ENCODE measurements at regions not wholly inside any gene's neighbourhood (a gene's known extent, or its start where the extent isn't known, plus 50 kb on each side); places are given as distances from the start of the nearest gene placed in this dataset.

DNA sequence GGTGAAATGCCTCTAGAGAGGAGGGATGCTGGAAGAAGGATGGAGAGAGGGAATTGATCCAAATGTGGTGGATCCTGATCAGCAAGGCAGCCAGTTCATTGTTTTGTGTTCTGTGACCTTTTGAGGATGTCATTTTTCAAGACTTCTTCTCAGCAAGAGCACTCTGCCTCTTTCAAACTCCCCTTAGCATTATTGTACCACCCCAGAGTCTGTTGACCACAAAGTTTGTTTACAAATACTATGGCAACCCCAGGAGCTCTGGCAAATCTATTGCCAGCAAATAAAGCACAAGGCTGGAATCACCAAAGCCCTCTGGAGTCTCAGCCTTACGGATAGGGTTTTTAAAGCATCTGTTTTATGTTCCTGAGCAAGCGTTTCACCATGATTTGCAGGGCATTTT is 76.2 kb upstream of the SLC1A3 start:
- no peak for TF ChIP-seq FOSB (CRISPR knock-in tag; IDR thresholded peaks at IDR 0.05)
- TF ChIP-seq, protein P1, sequence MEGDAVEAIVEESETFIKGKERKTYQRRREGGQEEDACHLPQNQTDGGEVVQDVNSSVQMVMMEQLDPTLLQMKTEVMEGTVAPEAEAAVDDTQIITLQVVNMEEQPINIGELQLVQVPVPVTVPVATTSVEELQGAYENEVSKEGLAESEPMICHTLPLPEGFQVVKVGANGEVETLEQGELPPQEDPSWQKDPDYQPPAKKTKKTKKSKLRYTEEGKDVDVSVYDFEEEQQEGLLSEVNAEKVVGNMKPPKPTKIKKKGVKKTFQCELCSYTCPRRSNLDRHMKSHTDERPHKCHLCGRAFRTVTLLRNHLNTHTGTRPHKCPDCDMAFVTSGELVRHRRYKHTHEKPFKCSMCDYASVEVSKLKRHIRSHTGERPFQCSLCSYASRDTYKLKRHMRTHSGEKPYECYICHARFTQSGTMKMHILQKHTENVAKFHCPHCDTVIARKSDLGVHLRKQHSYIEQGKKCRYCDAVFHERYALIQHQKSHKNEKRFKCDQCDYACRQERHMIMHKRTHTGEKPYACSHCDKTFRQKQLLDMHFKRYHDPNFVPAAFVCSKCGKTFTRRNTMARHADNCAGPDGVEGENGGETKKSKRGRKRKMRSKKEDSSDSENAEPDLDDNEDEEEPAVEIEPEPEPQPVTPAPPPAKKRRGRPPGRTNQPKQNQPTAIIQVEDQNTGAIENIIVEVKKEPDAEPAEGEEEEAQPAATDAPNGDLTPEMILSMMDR (IDR thresholded peaks at IDR 0.05) = no peak
- no peak for TF ChIP-seq CBX2 (IDR thresholded peaks at IDR 0.05; ENCODE audit: borderline replicate concordance, low read depth)
